Choroid plexus epithelial cell (primary cell): ENCODE measurements at regions not wholly inside any gene's neighbourhood (a gene's known extent, or its start where the extent isn't known, plus 50 kb on each side); places are given as distances from the start of the nearest gene placed in this dataset.

ENCODE experiments used
- DNase-seq: peaks from one replicate; pipeline ENCODE4 v3.0.0-alpha.2; 2010; ENCODE audit warnings: low read depth
- H3K4me3 ChIP-seq: 2 replicates; pipeline ENCODE4 v1.5.1; 2011; ENCODE audit warnings: low read depth, mild to moderate bottlenecking, control low read depth, low read length, moderate library complexity
- CTCF ChIP-seq: conservative IDR thresholded peaks from 2 replicates; pipeline ENCODE4 v1.5.1; 2011; ENCODE audit warnings: low read depth, mild to moderate bottlenecking, control low read depth, inconsistent platforms, low read length, moderate library complexity

DNA sequence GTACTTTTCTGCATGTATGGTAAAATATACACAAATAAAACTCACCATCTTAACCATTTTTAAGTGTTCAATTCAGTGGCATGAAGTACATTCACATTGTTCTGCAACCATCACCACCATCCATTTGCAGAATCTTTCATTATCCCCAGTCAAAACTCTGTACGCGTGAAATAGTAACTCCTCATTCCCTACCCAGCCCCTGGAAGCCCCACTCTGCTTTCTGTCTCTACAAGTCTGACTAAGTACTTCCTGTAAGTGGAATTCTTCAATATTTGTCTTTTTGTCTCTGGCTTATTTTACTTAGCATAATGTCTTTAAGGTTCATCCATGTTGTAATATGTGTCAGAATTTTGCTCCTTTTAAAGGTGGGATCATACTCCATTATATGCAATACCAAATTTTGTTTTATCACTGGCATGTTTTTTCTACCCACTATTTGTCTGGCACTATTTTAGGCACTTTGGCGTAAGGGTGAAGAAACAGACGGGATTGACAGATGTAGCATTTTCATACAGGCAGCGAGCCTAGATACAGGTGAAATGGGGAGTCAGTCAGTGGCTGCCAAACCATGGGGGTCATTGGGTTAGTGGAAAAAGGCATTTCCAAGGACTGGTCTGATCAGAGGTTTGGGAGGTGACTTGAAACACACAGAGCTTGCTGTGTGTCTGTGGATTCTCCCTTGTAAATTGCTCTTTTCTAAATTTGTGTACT is 163.2 kb upstream of the MYCN start:
- no peak for DNase-seq
- no peak for TF ChIP-seq CTCF
- no peak overlapping the region for H3K4me3 ChIP-seq

GRCh38 chr2:15777795-15778371 is 162.5 kb upstream of the MYCN start:
- TF ChIP-seq CTCF = no peak
- H3K4me3 ChIP-seq = no peak overlapping the region
- DNase-seq = no peak

DNA sequence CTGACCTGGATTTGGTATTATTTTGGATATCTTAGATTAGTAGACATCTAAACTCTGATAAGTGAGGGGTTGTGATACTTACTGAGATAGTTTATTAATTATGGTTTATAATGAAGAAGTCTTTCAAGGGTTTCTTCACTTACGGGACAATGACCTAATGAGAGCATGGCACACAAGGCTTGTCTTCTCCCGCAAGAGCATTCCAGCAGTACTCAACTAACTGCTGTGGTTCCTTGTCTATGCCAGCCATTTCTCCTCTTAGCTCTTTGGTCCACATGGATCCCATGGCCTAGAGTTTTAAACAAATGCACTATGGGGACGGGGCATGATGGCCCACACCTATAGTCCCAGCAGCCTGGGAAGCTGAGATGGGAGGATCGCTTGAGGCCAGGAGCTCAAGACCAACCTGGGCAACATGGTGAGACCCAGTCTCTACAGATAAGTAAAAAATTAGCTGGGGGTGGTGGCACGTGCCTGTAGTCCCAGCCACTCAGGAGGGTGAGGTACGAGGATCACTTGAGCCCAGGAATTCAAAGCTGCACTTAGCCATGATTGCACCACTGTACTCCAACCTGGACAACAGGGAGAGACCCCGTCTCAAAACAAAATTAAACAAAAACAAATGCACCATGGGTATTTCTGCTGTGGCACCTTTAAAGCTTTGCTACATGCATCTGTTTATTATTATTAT is 161.7 kb upstream of the MYCN start:
- no peak overlapping the region for H3K4me3 ChIP-seq
- no peak for DNase-seq
- no peak for TF ChIP-seq CTCF

DNA sequence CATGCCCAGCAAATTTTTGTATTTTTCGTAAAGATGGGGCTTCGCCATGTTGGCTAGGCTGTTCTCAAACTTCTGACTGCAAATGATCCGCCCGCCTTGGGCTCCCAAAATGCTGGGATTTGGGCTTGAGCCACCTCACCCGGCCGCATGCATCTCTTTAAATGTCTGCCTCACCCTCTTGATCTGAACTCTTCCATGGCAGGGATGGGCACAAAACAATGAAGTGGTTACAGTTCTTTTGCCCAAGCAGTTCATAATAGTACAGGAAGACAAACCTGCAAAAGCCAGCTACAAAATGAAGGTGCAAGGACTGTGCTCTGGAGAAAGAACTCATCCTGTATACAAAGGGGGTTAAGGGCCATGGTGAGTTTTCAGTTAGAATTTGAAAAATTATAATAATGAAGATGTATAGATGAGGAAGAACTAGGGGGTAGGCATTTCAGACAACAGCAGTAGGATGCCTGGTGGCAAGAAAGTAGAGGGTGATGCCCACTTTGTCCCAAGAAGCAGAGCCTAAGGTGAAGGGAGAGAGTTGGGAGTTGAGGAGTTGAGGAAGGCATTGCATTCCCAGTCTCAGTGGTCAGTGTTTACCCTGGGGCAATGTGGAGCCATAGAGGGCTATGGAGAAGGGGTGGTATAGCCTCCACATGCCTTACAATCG is 160.8 kb upstream of the MYCN start:
- no peak for TF ChIP-seq CTCF
- no peak overlapping the region for H3K4me3 ChIP-seq
- no peak for DNase-seq

DNA sequence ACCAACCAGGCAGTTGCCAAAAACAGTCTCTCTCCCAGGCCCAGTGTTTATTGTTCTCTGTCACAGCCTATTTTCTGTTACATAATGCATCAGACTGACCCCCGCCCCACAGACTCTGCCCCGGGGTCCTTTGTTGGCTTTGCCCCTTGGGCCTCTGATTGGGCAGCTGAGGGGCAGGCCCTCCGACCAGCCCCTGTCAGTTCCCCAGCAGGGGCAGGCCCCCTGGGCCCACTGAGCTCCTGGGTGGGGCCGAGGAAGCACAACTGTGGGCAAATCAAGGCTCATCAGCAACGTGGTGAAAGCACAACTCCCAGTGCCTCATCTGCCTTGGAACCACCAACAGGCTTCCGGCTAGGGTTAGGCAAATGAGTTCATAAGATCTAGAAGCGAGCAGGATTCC is 160.1 kb upstream of the MYCN start:
- no peak for DNase-seq
- H3K4me3 ChIP-seq = no peak overlapping the region
- TF ChIP-seq CTCF = no peak

DNA sequence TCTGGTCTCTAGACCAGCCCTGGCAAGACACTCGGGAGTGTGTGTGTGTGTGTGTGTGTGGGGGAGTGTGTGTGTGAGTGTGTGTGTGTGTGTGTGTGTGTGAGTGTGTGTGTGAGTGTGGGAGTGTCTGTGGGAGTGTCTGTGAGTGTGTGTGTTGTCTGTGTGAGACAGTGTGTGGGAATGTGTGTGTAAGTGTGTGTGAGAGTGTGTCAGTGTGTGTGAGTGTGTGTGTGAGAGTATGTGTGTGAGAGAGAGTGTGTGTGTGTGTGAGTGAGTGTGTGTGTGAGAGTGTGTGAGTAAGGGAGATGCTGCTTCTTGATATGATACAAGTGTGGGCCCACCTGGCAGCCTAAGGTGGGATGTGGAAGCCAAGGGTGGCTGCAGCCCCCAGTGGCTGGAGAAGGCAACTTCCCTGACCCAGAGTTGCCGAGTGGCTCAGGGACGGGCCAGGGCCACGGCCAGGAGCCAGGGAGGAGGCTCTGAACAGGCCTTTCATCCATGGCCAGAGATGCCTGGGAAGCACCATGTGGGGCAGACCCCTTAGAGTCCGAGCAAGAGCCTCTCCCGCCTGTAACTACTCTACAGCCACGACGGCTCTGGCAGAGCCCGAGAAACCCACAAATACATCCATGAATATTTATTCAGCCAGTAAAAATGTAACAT is 159.3 kb upstream of the MYCN start:
- DNase-seq = no peak
- TF ChIP-seq CTCF = no peak
- no peak overlapping the region for H3K4me3 ChIP-seq
